ENCODE measurements at regions not wholly inside any gene's neighbourhood (a gene's known extent, or its start where the extent isn't known, plus 50 kb on each side); places are given as distances from the start of the nearest gene placed in this dataset.

DNA sequence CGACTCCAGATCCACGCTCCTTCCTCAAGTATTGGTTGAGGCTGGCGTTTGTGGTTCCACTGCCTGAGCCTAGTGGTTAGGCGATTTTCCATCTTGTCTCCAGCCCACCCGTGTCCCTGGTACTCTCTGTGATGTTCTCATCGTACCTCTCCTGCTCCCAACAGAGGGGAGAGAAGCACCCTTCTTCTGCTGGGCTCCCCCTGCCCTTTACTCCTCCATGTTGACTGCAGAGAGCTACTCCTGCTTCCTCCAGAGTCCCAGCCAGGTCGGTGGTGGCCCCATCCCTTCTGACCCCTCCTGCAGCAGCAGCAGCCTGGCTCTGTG is 164.0 kb upstream of the BCOR start:
- TF ChIP-seq, protein P1, sequence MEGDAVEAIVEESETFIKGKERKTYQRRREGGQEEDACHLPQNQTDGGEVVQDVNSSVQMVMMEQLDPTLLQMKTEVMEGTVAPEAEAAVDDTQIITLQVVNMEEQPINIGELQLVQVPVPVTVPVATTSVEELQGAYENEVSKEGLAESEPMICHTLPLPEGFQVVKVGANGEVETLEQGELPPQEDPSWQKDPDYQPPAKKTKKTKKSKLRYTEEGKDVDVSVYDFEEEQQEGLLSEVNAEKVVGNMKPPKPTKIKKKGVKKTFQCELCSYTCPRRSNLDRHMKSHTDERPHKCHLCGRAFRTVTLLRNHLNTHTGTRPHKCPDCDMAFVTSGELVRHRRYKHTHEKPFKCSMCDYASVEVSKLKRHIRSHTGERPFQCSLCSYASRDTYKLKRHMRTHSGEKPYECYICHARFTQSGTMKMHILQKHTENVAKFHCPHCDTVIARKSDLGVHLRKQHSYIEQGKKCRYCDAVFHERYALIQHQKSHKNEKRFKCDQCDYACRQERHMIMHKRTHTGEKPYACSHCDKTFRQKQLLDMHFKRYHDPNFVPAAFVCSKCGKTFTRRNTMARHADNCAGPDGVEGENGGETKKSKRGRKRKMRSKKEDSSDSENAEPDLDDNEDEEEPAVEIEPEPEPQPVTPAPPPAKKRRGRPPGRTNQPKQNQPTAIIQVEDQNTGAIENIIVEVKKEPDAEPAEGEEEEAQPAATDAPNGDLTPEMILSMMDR (IDR thresholded peaks at IDR 0.05) = no peak

DNA sequence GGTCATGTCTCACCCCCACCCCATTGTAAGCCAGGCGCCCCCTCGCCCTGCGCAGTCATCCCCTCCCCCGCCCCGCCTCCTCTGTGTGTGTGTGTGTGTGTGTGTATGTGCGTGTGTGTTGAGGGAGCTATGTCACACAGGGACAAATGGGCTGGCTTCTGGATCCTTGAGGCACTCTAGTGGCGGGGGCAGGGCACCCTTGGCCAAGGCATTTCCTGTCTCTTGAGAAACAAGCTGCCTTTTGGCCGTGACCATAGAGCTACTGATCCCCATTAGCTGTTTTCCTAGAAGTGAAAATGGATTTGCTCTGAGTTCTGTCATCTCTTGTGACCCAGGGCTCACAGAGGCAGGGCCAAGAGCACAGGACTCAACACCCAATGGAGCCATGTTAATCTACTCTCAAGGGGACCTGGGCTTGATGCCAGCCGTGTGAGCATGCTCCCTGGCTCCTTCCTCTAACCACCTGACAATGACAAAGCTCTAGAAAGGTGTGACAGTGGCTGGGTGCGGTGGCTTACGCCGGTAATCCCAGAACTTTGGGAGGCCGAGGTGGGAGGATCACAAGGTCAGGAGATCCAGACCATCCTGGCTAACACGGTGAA is 162.5 kb upstream of the BCOR start:
- TF ChIP-seq, protein P1 (IDR thresholded peaks at IDR 0.05) = no peak

DNA sequence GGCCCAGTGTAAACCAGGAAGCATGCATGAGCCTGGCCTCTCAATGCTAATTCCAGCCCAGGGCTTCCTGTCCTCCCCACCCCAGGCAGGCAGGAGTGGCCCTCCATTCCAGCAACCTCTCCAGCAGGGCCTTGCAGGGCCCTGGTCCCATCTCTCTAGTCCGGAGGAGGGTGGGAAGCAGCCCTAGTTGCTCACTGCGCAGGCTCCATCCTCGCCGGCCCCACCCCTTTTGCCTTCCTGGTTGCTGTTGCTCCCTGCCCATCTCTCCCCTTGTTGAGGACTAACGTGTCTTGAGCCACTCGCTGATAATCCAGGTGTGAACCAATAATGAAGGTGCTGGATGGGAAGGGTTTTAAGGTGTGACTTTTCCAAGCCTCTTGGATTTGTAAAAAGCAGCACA is 161.2 kb upstream of the BCOR start:
- TF ChIP-seq, protein P1 (IDR thresholded peaks at IDR 0.05) = no peak

DNA sequence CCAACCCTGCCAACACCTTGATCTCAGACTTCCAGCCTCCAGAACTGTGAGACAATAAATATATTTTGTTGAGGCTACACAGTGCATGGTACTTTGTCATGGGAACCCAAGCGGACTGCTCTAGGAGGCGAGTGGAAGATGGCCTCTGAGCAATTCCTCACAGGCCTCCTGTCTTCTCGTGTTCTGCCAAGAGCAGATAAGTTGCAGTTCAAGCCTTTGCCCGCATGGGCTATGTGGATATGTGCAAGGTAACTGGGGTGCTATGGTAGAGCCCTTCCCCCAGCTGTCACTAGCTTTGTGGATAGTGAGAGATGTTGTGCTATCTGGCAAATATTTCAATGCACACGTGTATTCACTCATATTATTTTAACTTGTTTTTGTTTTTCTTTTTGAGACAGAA is 156.0 kb upstream of the BCOR start:
- TF ChIP-seq, protein P1 (IDR thresholded peaks at IDR 0.05) = no peak

DNA sequence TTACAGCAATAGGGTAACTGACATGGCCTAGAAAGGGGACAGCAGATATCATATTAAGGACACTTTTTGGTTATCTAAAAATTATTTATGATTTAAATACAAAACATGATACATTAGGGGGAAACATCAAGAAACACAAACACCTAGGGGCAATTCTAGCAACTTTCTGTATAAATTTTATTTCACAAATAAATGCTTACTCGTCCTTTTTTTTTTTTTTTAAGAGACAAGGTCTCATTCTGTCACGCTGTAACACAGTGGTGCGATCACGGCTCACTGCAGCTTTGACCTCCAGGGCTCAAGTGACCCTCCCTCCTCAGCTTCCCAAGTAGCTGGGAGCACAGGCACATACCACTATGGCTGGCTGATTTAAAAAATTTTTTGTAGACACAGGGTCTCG is 151.8 kb upstream of the BCOR start:
- TF ChIP-seq, protein P1 (IDR thresholded peaks at IDR 0.05) = no peak

DNA sequence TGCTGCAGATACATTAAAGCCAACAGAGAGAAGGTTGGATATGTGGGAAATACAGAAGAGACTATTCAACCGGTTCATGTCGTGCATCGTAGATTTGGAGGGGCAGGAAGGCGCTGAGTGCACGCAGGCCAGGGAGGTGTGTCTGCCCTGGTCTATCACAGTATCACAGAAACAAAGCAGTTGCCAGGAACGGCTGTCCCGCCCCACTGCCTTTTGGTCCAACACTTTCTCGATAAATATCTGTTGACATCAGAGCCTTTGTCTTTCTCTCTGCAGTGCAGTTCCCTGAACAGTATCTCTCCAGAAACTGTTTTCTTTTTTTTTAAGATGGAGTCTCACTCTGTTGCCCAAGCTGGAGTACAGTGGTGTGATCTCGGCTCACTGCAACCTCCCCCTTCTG is 151.1 kb upstream of the BCOR start:
- TF ChIP-seq, protein P1 (IDR thresholded peaks at IDR 0.05) = no peak

DNA sequence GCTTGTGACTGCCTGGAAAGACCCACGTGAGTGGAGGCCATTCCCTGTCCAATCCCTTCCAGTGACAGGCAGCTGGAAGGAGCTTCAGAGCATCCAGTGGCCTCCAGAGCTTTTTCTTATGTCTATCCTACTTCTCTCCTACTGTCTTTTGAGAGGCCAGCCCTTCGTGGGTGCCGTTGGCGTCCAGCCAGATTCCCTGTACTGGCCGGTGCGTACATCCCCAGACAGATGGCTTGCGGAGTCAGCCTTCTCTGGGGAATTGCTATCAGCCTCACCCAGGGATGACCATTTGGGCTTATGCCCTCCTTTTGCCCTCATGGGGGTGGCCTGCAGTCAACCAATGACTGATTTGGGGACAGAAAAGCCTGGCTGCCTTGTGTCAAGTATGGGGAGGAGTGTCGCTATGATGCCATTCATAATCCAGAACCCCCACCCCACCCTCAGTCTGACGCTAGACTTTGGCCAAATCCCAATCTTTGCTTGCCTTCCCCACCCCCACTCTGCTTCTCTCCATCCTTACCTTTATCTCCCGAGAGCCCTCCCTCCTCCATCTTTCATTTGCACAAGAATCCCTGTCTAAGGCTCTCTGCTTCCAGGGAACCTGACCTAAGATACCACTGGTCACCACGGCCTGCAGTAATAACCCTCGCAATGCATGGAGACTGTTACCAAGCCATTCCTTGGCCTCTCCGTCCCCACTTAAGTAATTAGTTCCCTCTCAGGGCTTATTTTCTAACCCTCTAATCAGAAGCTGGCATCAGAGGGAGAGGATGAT is 150.3 kb upstream of the BCOR start:
- TF ChIP-seq, protein P1 (IDR thresholded peaks at IDR 0.05) = no peak

All from LNCAP (cell line).